ENCODE measurements at regions not wholly inside any gene's neighbourhood (a gene's known extent, or its start where the extent isn't known, plus 50 kb on each side); places are given as distances from the start of the nearest gene placed in this dataset.

DNA sequence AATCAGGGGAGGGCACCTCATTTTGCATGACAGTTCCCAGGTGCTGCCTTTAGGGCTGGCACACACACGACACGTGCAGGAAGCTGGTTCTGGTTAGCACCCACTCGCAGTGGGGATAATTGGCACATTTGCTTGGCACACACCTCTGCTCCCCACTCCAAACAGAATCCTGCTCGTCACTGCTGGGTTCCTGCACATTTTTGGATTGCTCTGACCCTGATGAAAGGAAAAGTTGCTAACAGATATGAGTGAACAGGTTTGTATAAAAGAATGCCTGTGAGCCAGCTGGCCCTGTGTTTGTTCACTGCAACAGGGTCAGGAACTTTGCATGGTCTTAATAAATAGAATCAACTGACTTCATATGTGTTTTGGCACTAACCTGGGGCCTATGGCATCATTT lies 1500.4 kb downstream of the EFNB2 start:
- DNase-seq, result no peak
- Histone ChIP-seq H3K4me3 (no peak overlapping the region), H3K27me3 (ENCODE audit: low read depth) (no peaks in the 10 kb centered on the region), H3K4me1 (no peaks in the 10 kb centered on the region), H3K9me3 (no peaks in the 10 kb centered on the region), H3K27ac (no peak overlapping the region), H3K36me3 (no peaks in the 10 kb centered on the region)
- intact Hi-C loops (cut with DNase I), result no loop called here
- no peak for ATAC-seq
- TF ChIP-seq, protein P1, sequence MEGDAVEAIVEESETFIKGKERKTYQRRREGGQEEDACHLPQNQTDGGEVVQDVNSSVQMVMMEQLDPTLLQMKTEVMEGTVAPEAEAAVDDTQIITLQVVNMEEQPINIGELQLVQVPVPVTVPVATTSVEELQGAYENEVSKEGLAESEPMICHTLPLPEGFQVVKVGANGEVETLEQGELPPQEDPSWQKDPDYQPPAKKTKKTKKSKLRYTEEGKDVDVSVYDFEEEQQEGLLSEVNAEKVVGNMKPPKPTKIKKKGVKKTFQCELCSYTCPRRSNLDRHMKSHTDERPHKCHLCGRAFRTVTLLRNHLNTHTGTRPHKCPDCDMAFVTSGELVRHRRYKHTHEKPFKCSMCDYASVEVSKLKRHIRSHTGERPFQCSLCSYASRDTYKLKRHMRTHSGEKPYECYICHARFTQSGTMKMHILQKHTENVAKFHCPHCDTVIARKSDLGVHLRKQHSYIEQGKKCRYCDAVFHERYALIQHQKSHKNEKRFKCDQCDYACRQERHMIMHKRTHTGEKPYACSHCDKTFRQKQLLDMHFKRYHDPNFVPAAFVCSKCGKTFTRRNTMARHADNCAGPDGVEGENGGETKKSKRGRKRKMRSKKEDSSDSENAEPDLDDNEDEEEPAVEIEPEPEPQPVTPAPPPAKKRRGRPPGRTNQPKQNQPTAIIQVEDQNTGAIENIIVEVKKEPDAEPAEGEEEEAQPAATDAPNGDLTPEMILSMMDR (IDR thresholded peaks at IDR 0.05), result no peak

DNA sequence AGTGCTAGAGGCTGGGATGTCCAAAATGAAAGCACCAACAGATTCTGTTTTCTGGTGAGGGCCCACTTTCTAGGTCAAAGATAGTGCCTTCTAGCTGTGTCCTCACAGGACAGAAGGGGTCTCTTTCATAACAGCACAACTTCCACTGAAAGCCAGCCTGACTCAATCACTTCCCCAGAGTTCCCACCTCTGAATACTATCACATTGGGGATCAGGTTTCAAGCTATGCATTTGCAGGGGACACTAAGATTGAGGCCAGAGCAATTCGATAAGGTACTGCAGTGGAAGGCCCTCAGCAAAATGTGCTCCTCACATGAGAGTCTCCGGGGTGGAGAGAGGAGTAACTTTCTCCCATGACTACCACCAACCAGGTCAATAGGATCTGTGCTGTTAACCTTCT lies 1501.5 kb downstream of the EFNB2 start:
- intact Hi-C loops (cut with DNase I), result no loop called here
- no peaks in the 10 kb centered on the region for H3K36me3 ChIP-seq
- ATAC-seq (no peak), DNase-seq (no peak)
- no peaks in the 10 kb centered on the region for H3K4me1 ChIP-seq
- H3K4me3 ChIP-seq, result no peak overlapping the region
- no peaks in the 10 kb centered on the region for H3K9me3 ChIP-seq
- no peak overlapping the region for H3K27ac ChIP-seq
- TF ChIP-seq, protein P1 (IDR thresholded peaks at IDR 0.05), result no peak
- no peaks in the 10 kb centered on the region for H3K27me3 ChIP-seq (ENCODE audit: low read depth)

DNA sequence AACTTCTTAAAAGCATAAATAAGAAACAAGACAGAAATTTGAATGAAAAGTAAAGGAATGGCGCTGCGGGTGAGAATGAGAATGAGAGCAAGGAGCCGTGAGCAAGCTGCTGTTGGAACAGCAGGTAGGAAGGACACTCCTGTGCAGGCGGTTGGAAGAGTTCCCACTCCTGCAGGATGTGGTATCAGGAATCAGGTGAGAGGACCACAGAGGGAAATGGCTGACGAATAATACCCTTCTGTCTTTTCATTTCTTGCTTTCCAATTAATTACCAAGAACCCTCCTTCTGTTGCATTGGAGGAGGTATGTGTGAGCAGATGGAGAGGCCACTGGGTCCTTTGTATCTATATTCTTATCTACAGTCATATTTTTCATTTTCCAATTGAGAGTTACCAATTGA lies 1504.2 kb downstream of the EFNB2 start:
- no peak overlapping the region for H3K4me3 ChIP-seq
- no peaks in the 10 kb centered on the region for H3K36me3 ChIP-seq
- intact Hi-C loops (cut with DNase I), result no loop called here
- H3K27ac ChIP-seq, result no peak overlapping the region
- ATAC-seq (no peak), DNase-seq (no peak)
- no peaks in the 10 kb centered on the region for H3K27me3 ChIP-seq (ENCODE audit: low read depth)
- TF ChIP-seq, protein P1 (IDR thresholded peaks at IDR 0.05), result no peak
- no peaks in the 10 kb centered on the region for H3K4me1 ChIP-seq
- H3K9me3 ChIP-seq, result no peaks in the 10 kb centered on the region

DNA sequence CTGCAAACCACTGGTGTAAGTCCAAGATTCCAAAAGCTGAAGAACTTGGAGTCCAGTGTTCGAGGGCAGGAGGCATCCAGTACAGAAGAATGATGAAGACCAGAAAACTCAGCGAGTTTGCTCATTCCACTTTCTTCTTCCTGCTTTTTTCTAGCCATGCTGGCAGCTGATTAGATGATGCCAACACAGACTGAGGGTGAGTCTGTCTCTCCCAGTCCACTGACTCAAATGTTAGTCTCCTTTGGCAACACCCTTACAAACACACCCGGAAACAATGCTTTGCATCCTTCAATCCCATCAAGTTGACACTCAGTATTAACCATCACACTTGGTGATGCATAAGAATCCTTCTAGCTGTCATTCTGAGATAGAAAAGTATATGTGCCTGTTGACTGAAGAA lies 1504.6 kb downstream of the EFNB2 start:
- Histone ChIP-seq H3K27ac (no peak overlapping the region), H3K36me3 (no peaks in the 10 kb centered on the region), H3K4me3 (no peak overlapping the region), H3K9me3 (no peaks in the 10 kb centered on the region), H3K27me3 (ENCODE audit: low read depth) (no peaks in the 10 kb centered on the region), H3K4me1 (no peaks in the 10 kb centered on the region)
- no peak for DNase-seq
- TF ChIP-seq, protein P1 (IDR thresholded peaks at IDR 0.05), result no peak
- intact Hi-C loops (cut with DNase I), result no loop called here
- ATAC-seq, result no peak

DNA sequence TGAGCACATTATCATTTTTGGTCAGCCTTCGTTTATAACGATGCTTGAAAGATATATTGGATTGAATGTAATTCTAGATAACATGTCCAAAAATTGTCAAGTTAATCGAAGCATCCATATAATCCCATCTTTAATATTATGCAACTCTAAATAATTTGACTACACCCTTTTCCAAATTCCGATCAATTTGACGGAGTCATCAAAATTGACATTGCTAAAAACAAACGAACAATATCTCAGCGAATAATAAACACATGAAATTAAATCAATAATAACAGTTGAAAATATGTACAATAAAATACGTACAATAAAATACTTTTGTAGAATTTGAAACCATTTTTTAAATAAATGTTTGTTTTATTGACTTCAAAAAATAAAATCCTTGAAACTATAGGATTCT lies 1516.4 kb downstream of the EFNB2 start:
- DNase-seq (no peak), ATAC-seq (no peak)
- H3K4me3 ChIP-seq, result no peak overlapping the region
- H3K27ac ChIP-seq, result no peak overlapping the region
- H3K27me3 ChIP-seq (ENCODE audit: low read depth), result no peaks in the 10 kb centered on the region
- TF ChIP-seq, protein P1 (IDR thresholded peaks at IDR 0.05), result no peak
- no peaks in the 10 kb centered on the region for H3K4me1 ChIP-seq
- H3K9me3 ChIP-seq, result no peaks in the 10 kb centered on the region
- H3K36me3 ChIP-seq, result no peaks in the 10 kb centered on the region
- intact Hi-C loops (cut with DNase I), result no loop called here

DNA sequence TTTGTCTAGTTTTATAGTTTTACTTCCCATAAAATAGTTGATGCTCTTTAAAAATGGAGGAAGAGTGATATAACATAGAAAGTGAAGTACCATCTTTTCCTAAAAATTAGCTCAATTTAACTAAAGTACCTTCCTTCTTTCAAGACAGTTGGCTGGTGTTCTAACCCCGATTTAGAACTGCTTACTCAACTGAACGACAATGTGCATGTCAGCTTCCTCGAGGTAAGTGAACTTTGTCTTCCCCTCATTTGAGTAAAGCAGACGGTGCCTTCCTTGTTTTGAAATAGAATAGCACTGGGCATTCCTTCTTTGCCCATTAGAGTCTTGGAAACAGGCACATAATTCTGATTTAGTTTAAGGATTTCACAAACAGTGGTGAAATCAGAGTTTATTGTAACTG lies 1519.2 kb downstream of the EFNB2 start:
- Histone ChIP-seq H3K27me3 (ENCODE audit: low read depth) (no peaks in the 10 kb centered on the region), H3K9me3 (no peaks in the 10 kb centered on the region), H3K4me1 (no peaks in the 10 kb centered on the region), H3K36me3 (no peaks in the 10 kb centered on the region), H3K4me3 (no peak overlapping the region), H3K27ac (no peak overlapping the region)
- TF ChIP-seq, protein P1 (IDR thresholded peaks at IDR 0.05), result no peak
- ATAC-seq, result no peak
- intact Hi-C loops (cut with DNase I), result no loop called here
- no peak for DNase-seq
